Left cardiac atrium (tissue), 4 donors: ENCODE measurements at regions not wholly inside any gene's neighbourhood (a gene's known extent, or its start where the extent isn't known, plus 50 kb on each side); places are given as distances from the start of the nearest gene placed in this dataset.

ENCODE experiments used
- ATAC-seq, 2 donors: fragments of 200-7000 bp; cut with Tn5 transposase; one replicate each; pipeline ENCODE4 v1.9.1; 2020; ENCODE audit warnings: mild to moderate bottlenecking in 2 of 2, moderate library complexity in 2 of 2
- DNase-seq: peaks from one replicate; pipeline ENCODE4 v3.0.0-alpha.2; 2020
- intact Hi-C, 2 donors: fragments of 100-400 bp; cut with DNase I; formaldehyde crosslinking; loops; one replicate each; pipeline versions ENCODE4 v1.14.1 to v1.15.1; 2022 to 2023
- donor health status: DM: no; HTN: yes; CAD: no.
- donor health status: DM: no; HTN: yes; CAD: no; lungs with severe emphysema.
- donor health status: DM: yes; HTN: yes; CAD: no.
- donor health status: Dilated cardiomyopathy.

GRCh38 chr15:46326173-46326572 is 691.3 kb downstream of the SQOR start:
- intact Hi-C loops: no loop called here
- ATAC-seq (no peak), DNase-seq (no peak)

GRCh38 chr15:46328821-46329220 is 694.0 kb downstream of the SQOR start:
- ATAC-seq: no peak

GRCh38 chr15:46329876-46330275 is 695.0 kb downstream of the SQOR start:
- intact Hi-C loops: no loop called here
- no peak for ATAC-seq
- no peak for DNase-seq

More at GRCh38 chr15:46328821-46329220, 694.0 kb downstream of the SQOR start:
- DNase-seq: no peak
- intact Hi-C loops: no loop called here

DNA sequence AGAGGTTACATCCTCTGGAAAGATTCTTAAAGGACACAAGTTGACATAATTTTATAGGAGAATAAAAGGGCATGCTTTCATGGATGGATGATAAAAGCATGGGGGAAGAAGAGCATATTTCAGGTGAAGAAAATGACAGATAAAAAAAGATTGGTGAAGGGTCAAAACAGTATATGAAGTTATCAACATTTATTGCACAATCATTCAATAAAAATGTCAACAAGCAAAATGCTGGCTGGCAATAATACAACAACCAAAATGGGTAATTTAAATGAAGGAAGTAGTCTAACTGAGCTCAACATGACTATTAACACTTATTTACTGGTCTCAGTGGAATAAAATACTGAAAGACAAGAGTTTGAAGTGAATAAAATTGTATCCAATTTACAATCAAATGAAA is 696.7 kb downstream of the SQOR start:
- DNase-seq (no peak), ATAC-seq (no peak)
- intact Hi-C loops: no loop called here

GRCh38 chr15:46343196-46343935 is 708.5 kb downstream of the SQOR start:
- DNase-seq: no peak
- ATAC-seq: no peak
- intact Hi-C loops: no loop called here

DNA sequence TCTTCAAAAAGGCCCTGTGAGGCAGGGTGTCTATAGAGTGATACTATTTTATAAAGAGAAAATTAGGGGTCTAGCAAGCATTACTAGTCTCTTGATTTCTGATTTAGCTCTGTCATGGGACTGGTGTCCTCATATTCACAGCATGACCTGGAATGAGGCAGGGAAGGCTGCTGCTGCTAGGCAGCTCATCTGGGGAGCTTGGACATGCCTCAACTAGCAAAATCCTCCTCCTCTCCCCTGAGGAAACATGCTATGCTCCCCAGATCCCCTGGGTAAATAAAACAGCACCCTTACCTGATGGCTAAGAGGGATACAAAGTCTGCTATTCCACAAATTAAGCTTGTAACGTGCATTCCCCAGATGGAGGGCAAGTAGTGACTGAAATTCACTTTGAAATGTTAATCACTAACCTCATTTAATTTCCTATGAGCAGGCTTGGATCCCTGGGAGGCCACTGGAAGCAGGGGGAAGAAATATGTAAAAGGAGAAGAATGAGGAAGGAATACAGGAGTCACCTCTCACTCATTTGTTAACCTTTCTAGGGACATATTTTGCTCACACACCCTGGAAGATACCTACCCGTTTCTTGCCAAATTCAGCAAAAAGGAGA is 709.4 kb downstream of the SQOR start:
- intact Hi-C loops: no loop called here

DNA sequence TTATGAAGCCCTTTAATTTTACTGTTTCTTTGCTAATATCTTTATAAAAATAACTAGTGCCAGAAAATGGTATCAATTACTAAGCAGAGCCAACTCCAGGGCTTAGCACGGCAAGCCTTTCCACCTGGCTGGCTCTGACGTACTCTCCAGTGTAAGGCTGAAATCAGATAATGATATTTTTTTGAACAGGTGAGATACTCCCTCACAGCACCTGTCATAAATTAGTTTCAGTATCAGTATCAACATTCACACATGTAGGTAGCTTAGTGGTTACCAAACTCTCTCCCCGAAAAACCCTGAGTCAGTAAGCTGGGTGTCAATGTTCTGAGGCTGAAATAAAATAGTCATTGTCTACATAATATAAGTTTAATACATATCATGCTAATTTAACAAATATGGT is 710.1 kb downstream of the SQOR start:
- no peak for DNase-seq
- intact Hi-C loops: no loop called here
- no peak for ATAC-seq

More for the DNA sequence above, 709.4 kb downstream of the SQOR start:
- no peak for DNase-seq
- ATAC-seq: no peak

DNA sequence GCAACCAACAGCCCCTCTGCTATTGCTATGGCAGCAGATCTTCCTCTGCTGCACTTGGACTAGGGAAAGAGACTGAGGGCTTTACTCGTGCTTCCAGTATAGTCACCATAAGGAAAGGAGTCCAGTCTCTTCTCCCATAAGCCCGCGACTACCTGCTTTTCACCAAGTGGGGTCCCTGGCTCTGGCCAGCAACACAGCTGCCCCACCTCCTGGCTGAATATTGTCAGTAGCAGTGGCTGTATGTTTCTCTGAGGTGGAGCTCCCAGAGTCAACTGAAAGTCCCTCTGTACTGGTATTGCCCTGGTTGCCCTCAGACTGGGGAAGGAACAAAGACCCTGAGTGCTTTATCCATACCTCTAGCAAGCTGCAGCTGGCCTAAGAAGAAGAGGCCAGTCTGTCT is 719.6 kb downstream of the SQOR start:
- DNase-seq (no peak), ATAC-seq (no peak)
- intact Hi-C loops: no loop called here

GRCh38 chr15:46365572-46365971 is 730.7 kb downstream of the SQOR start:
- peak in 1 of 2 donors; percentile 50 for ATAC-seq
- intact Hi-C loops: no loop called here
- DNase-seq: no peak

DNA sequence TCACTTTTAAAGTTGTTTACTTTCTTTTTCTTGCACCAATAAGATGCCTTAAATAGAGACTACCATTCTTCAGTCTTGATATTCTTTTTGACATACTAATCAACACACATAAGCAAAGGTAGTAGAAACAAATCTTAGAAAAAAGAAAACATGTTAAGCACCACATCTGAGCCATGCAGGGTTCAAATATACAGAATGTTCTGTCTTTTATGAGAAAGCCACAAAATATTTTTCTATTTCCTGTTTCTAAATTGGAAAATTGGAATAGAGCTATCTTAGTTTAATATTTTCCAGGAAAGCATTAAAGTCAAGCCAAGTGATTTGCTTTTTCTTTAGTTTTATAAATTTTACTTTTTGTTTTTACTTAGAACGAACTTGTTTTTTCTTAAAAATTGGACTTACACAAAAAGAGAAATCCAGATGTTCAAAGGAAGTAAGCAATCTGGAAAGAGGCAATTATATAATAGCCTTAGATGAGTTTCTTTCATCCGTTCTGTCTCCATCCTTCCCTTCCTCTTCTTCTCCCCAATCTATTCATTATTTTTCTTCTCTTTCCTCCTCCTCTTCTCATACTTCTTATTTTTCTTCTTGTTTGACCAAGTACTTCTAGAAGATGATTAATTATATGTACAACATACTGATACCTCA is 731.7 kb downstream of the SQOR start:
- ATAC-seq: no peak
- intact Hi-C loops: no loop called here
- DNase-seq: no peak

GRCh38 chr15:46383978-46384377 is 749.1 kb downstream of the SQOR start:
- intact Hi-C loops: no loop called here
- DNase-seq: no peak
- no peak for ATAC-seq

GRCh38 chr15:46386356-46386755 is 751.5 kb downstream of the SQOR start:
- no peak for DNase-seq
- ATAC-seq: no peak
- intact Hi-C loops: no loop called here

DNA sequence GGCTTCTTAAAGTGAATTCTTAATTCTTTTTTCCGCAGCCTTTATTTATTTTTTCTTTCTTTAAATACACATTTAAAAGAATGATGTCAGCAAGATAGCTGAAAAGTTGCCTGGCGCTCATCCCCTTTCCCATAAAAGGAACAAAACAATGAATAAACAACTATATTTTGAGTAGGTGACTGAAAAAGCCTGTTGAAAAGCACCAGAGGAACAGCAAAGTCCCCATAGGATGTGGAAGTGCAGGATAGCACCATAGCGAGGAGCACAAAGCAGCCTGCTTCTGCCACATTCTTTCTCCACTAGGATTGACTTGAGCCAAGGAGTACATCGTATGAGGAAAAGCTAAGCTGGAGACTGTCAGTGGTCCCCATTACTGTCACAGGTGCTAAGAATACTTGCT is 754.9 kb downstream of the SQOR start:
- intact Hi-C loops: no loop called here
- ATAC-seq (no peak), DNase-seq (no peak)

DNA sequence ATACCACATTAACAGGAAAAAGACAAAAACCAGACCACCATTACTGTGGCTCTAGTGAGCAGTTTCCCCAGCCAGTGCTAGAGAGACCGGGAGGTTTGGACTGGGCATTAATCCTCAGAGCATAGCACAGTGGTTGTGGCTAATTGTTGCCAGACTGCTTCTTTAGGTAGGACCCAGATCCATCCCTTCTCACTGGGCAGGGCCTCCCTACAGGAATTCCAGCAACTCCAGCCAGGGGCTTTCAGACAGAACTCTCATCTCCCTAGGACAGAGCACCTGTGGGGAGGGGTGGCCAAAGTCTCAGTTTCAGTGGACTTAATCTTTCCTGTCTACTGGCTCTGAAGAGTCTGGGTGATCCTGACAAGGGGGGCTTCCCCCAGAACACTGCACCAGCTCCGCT is 759.6 kb downstream of the SQOR start:
- DNase-seq: no peak
- intact Hi-C loops: no loop called here
- ATAC-seq: no peak

DNA sequence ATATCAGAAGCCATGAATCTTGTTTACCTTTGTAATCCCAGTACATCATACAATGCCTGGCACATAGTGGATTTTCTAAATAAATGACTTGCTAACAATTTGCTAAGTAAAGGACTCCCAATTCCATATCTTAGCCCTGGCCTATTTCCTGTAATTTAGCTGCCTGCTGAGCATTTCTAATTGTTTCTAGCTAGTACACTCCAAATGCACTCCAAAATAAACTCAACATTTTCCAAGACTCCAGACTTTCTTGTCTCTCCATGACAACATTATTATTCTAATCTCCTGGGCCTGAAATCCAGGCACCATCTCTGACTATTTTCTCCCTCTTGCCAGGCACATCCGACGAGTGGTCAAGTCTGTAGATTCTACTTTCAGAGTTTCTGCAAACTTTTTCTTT is 773.5 kb downstream of the SQOR start:
- DNase-seq: no peak
- intact Hi-C loops: no loop called here
- peak; percentile 54 to 76 for ATAC-seq

GRCh38 chr15:46409841-46410301 is 775.0 kb downstream of the SQOR start:
- no peak for ATAC-seq
- intact Hi-C loops: no loop called here
- DNase-seq: no peak

DNA sequence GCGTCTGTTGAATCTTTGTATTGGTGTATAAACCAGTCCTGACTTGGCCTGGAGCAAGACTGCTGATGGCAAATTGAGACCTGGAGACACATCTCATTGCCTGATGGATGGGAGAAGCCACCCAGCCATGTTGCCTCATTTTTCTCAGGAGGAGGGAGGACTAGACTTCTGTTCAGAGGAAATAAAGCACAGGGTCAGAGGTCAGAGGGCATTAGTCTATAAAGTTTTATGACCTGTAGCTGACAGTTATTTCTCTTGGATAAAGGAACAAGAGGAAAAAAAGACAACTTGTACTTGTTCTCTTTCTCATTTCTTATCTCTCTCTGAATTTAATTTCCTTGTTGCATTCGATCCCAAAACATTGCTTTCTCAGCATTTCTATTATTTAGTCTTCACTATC is 775.9 kb downstream of the SQOR start:
- DNase-seq (no peak), ATAC-seq (no peak)
- intact Hi-C loops: no loop called here

DNA sequence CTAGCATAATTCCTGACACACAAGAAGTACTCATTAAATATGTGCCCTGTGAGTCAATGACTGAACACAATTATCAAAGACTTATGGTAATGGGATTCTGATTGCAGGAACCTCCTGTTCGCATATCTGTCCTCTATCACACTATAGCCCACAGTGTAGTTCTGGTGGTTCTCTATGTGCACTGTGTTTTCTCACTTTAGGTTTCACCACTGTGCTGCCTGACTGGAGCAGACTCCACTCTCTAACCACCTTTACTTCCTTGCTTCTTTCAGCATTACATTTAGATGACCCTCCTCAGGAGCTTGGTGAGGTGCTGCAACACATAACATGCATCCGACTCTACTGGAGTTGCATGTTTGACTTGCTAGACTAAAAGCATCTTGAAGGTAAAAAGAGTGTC is 777.1 kb downstream of the SQOR start:
- intact Hi-C loops: no loop called here
- ATAC-seq (no peak), DNase-seq (no peak)

DNA sequence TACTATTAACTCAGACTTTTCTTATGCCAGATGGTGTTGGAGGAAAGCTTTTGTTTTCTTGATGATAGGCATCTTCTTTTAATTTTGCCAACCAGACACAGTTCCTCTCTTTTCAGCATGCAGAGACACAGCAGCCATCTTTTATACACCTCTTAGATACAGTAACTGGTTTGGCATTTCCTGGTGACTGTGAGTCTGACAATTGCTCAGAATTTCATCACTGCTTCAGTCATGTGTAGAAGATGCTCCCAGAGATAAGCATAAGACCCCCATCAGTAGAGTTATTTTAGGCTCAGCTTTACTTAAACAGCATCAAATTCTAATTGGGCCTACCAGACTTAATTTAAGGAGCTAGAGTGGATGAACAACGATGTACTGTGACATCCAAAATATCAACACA is 779.0 kb downstream of the SQOR start:
- ATAC-seq: no peak
- DNase-seq: no peak
- intact Hi-C loops: no loop called here

DNA sequence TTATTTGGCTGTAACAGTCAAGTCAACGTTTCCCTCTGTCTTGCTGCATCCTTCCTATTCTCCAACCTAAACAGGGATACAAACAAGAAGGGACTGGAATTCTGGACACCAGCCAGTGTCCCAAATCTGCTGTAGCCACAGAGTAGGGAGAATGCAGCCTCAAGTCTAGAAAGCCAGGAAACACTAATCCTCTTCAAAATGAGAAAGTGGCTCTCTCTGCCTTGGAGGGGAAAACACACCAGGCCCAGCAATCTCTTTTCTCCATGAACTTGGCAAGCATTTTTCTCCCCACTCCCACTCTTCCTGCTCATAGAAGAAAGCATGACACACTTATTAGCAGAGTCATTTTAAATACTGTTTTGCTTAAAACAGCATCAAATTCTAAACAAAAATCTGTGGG is 781.7 kb downstream of the SQOR start:
- ATAC-seq (peak; percentile 56 to 63), DNase-seq (no peak)
- intact Hi-C loops: no loop called here

- ATAC-seq: no peak
- intact Hi-C loops: no loop called here
- DNase-seq: no peak
Measured at GRCh38 chr15:46420990-46421389, 786.2 kb downstream of the SQOR start.
